CD4-positive, alpha-beta T cell treated with Interleukin-10 for 1 hour (primary cell): ENCODE measurements at regions not wholly inside any gene's neighbourhood (a gene's known extent, or its start where the extent isn't known, plus 50 kb on each side); places are given as distances from the start of the nearest gene placed in this dataset.
"Not testable (repeated sequence)": the region's sequence is repeated elsewhere in the genome, so short reads cannot be mapped to it uniquely, and the experiment has no call there.

Experiments used
- DNase-seq: peaks from one replicate; pipeline ENCODE4 v3.0.0-alpha.2; 2020

GRCh38 chr17:71180801-71181385 lies 939.9 kb upstream of the SOX9 start:
- DNase-seq = no peak

GRCh38 chr17:71183066-71183660 lies 937.7 kb upstream of the SOX9 start:
- no peak for DNase-seq

GRCh38 chr17:71184716-71185115 lies 936.1 kb upstream of the SOX9 start:
- DNase-seq = no peak

GRCh38 chr17:71187145-71187878 lies 933.5 kb upstream of the SOX9 start:
- DNase-seq = no peak

GRCh38 chr17:71188811-71189492 lies 931.9 kb upstream of the SOX9 start:
- DNase-seq = no peak

- no peak for DNase-seq
Observed at GRCh38 chr17:71189493-71189831, 931.4 kb upstream of the SOX9 start.

GRCh38 chr17:71192039-71192555 lies 928.7 kb upstream of the SOX9 start:
- no peak for DNase-seq

- no peak for DNase-seq
Observed at GRCh38 chr17:71192848-71193247, 928.0 kb upstream of the SOX9 start.

GRCh38 chr17:71200597-71200996 lies 920.2 kb upstream of the SOX9 start:
- no peak for DNase-seq

- no peak for DNase-seq
Observed at GRCh38 chr17:71201639-71202038, 919.2 kb upstream of the SOX9 start.

GRCh38 chr17:71202449-71202848 lies 918.4 kb upstream of the SOX9 start:
- no peak for DNase-seq

- DNase-seq = no peak
Observed at GRCh38 chr17:71203953-71204352, 916.9 kb upstream of the SOX9 start.

GRCh38 chr17:71205951-71206350 lies 914.9 kb upstream of the SOX9 start:
- not testable (repeated sequence) for DNase-seq

- DNase-seq = no peak
Observed at GRCh38 chr17:71208111-71208704, 912.6 kb upstream of the SOX9 start.

GRCh38 chr17:71213936-71214335 lies 906.9 kb upstream of the SOX9 start:
- DNase-seq = no peak

- no peak for DNase-seq
Observed at GRCh38 chr17:71217769-71218168, 903.1 kb upstream of the SOX9 start.

- no peak for DNase-seq
Observed at GRCh38 chr17:71224824-71225575, 895.8 kb upstream of the SOX9 start.

GRCh38 chr17:71227841-71228240 lies 893.0 kb upstream of the SOX9 start:
- DNase-seq = no peak

- DNase-seq = no peak
Observed at GRCh38 chr17:71229070-71229469, 891.8 kb upstream of the SOX9 start.

GRCh38 chr17:71232801-71233559 lies 887.8 kb upstream of the SOX9 start:
- no peak for DNase-seq

- DNase-seq = no peak
Observed at GRCh38 chr17:71234349-71234748, 886.5 kb upstream of the SOX9 start.
